Dendritic cell treated with granulocyte-macrophage colony-stimulating factor and Interleukin-4, amounts not matched to agents 40 ng/mL and 50 ng/mL, for 4 days (primary cell): ENCODE measurements at regions not wholly inside any gene's neighbourhood (a gene's known extent, or its start where the extent isn't known, plus 50 kb on each side); places are given as distances from the start of the nearest gene placed in this dataset.
A peak's percentile ranks its signal among the peaks of the same experiment; 100 is the strongest.
"Not testable (repeated sequence)": the region's sequence is repeated elsewhere in the genome, so short reads cannot be mapped to it uniquely, and the experiment has no call there.

Experiments used
- H3K27ac Mint-ChIP-seq: one replicate; pipeline ENCODE4 v1.8.0; 2022; ENCODE audit warnings: mild to moderate bottlenecking, mixed read lengths
- H3K27me3 Mint-ChIP-seq: one replicate; pipeline ENCODE4 v1.8.0; 2022; ENCODE audit warnings: mild to moderate bottlenecking, mixed read lengths
- H3K36me3 Mint-ChIP-seq: one replicate; pipeline ENCODE4 v1.8.0; 2022; ENCODE audit warnings: low read depth, mixed read lengths
- H3K4me1 Mint-ChIP-seq: one replicate; pipeline ENCODE4 v1.8.0; 2022; ENCODE audit warnings: low read depth, mixed read lengths
- H3K4me3 Mint-ChIP-seq: one replicate; pipeline ENCODE4 v1.8.0; 2022; ENCODE audit warnings: mild to moderate bottlenecking, moderate library complexity, mixed read lengths
- H3K9me3 Mint-ChIP-seq: one replicate; pipeline ENCODE4 v1.8.0; 2022; ENCODE audit warnings: mixed read lengths
- intact Hi-C: fragments of 100-400 bp; cut with micrococcal nuclease; formaldehyde crosslinking; loops from one replicate; pipeline ENCODE4 v1.15.0; 2022

DNA sequence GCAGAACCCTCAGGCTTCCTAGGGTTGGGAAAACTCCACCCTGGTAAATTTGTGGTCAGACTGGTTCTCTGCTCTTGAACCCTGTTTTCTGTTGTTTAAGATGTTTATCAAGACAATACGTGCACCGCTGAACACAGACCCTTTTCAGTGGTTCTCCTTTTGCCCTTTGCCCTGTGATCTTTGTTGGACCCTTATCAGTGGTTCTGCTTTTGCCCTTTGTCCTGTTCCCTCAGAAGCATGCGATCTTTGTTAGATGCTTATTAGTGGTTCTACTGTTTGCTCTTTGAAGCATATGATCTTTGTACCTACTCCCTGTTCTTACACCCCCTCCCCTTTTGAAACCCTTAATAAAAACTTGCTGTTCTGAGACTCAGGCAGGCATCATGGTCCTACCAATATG, 93.6 kb upstream of the CEP78 start:
- not testable (repeated sequence) for H3K4me3 Mint-ChIP-seq, H3K27me3 Mint-ChIP-seq, H3K27ac Mint-ChIP-seq
- Mint-ChIP-seq H3K36me3 (peaks cover 25% of the 10 kb centered on the region), H3K4me1 (peaks cover 37% of the 10 kb centered on the region), H3K9me3 (peaks cover 52% of the 10 kb centered on the region)
- intact Hi-C loops = loop anchor here (10.0 kb wide), 1 partner anchor 53 kb away; no protein-coding TSS in a partner anchor

DNA sequence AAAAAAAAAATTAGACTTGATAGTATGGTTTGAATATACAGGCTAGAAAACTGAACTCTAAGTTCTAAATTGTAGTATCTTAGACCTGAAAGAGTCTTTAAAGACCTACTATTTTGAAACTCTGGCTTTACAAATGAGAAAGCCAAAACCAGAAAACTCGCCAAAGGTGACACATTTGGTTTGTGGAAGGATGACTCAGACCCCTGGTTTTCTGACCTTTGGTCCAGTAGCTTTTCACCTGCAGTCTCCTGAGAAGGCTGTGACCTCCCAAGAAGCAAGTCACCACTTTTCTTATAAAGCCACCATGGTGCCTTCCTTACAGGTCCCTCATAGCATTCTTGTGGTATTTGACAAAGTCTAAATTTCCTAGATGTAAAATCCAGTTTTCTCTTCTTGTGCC, 102.1 kb upstream of the CEP78 start:
- Mint-ChIP-seq H3K9me3 (peaks cover 8% of the 10 kb centered on the region), H3K4me3 (no peak overlapping the region), H3K36me3 (peaks cover 5% of the 10 kb centered on the region), H3K27ac (no peak overlapping the region), H3K27me3 (no peaks in the 10 kb centered on the region), H3K4me1 (peaks cover 13% of the 10 kb centered on the region)
- intact Hi-C loops = no loop called here

DNA sequence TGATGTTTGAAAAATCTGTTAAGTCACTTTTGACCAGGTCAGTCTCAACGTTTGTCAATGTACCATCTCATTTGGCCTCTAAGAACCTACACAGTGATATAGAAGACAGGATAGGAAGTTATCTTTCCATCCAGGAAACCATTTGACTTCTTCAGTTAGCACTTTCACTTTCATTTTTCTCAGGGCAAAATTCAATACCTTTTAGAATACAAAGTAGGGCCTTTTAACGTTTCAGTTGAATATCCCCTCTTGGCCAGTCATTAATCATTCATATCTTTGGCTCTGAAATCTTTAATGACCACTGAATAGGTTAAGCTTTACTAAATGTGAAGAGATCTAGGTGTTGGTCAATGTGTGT, 101.1 kb upstream of the GNAQ start:
- intact Hi-C loops = no loop called here

DNA sequence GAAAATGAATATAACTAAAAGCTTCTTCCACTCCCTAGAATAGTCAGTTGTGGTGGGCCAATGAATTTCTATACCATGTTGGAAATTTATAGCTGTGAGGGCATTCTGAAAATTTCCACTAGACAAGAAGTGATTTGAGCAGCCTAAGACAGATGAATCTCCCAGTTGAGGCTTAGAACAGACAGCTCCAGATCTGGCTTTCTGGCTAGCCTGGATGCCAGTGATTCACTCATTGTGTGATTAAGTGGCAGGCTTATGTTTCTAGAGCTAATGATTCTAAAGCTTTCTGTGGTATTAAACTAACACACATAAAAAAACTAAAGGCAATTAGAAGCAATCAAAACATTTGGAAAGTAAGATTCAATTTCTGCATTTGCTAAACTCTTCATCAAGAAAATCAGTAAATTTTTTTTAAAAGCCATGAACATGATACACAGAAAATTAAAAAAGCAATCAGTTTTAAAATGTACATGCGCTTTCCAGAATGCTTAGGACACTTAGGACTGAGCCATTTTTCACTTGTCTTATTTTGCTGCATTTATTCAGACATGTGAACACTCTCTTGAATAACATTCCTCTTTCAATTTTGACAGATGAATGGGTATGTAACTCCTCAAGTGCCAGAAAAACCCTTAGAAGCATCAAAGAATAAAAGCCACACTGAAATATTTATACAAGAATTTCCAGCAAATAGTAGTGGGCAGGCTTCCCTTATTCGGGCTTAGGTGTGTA, 100.5 kb upstream of the GNAQ start:
- H3K9me3 Mint-ChIP-seq = no peaks in the 10 kb centered on the region
- no peak overlapping the region for H3K27ac Mint-ChIP-seq
- no peak overlapping the region for H3K4me3 Mint-ChIP-seq
- no peaks in the 10 kb centered on the region for H3K27me3 Mint-ChIP-seq
- peaks cover 13% of the 10 kb centered on the region for H3K4me1 Mint-ChIP-seq
- intact Hi-C loops = no loop called here
- H3K36me3 Mint-ChIP-seq = no peaks in the 10 kb centered on the region

More for the DNA sequence above, 101.1 kb upstream of the GNAQ start:
- Mint-ChIP-seq H3K9me3 (peaks cover 4% of the 10 kb centered on the region), H3K4me1 (peaks cover 13% of the 10 kb centered on the region), H3K27ac (no peak overlapping the region), H3K4me3 (no peak overlapping the region), H3K27me3 (no peaks in the 10 kb centered on the region), H3K36me3 (peaks cover 3% of the 10 kb centered on the region)

- Mint-ChIP-seq H3K36me3 (no peaks in the 10 kb centered on the region), H3K27me3 (peaks cover 3% of the 10 kb centered on the region), H3K4me1 (peaks cover 13% of the 10 kb centered on the region), H3K9me3 (no peaks in the 10 kb centered on the region), H3K27ac (no peak overlapping the region), H3K4me3 (no peak overlapping the region)
- intact Hi-C loops = no loop called here
These were observed 99.2 kb upstream of the GNAQ start for GRCh38 chr9:78130853-78131252.

GRCh38 chr9:78130004-78130403, 98.4 kb upstream of the GNAQ start:
- Mint-ChIP-seq H3K9me3 (no peaks in the 10 kb centered on the region), H3K36me3 (no peaks in the 10 kb centered on the region), H3K4me1 (peaks cover 13% of the 10 kb centered on the region), H3K4me3 (no peak overlapping the region), H3K27me3 (peaks cover 7% of the 10 kb centered on the region), H3K27ac (peak overlapping the region; percentile 60)
- intact Hi-C loops = no loop called here

DNA sequence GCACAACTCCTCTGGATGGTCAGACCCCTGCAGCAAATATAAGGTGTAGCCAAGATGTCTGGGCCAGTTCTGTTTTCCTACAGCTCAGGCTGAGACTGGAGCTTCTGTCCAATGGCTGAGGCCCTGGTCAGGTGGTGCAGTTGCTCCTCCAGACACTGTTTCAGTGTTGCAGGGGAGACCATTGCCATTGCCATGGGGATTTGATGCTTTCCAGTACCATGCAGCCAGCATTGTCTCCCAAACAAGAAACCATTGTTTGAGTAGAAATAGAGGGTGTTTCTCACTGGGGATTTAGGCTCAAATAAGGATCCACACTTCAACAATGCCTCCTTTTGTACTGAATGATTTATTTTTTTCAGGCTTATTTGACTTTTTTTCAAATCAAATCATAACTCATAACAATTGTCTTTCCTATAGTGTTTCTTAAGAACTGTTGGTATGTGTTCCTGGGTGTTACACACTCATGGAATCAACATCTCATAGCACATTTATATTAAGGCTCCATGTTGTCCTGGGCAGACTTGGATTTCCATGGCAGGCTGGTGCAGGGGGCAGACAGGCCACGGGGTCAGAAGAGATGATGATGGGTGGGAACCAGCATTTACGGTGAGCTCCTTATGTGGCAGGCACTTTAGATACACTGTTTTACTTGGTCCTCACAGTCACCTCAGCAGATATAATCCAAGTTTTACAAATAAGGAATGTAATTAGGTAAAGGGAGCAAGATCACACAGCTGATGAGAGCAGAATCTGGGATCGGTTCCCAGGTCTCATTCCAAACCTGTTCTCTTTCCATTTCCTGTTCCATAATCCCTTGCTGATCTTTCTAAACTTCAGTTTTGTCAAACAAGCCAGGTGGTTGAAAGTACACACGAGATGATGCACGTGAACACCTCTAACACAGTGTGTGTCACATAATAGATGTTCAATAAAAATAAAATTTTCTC, 95.9 kb upstream of the GNAQ start:
- Mint-ChIP-seq H3K36me3 (no peaks in the 10 kb centered on the region), H3K9me3 (peaks cover 10% of the 10 kb centered on the region), H3K4me1 (peaks cover 13% of the 10 kb centered on the region), H3K27ac (no peak overlapping the region), H3K4me3 (no peak overlapping the region), H3K27me3 (peaks cover 8% of the 10 kb centered on the region)
- intact Hi-C loops = loop anchor here (5.0 kb wide), 1 partner anchor 250 kb away; no protein-coding TSS in a partner anchor

DNA sequence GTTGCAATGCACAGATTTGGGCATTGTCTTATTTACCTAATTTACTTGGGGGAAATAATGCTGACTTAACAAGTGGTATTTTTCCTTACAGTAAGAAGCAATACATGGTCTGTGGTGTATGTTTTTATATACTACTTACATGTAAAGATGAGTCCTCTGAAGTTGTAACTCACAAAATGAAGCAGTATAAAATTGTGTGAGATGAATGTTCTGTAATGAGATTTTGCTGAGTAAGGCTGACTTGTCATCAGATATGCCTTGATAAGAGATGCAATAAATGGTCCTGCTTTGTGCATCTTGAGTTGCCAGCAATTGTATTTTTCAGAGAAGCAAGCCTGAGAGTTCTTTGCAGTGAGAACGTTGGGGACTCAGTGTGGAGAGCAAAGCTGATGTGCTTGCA, 92.2 kb upstream of the GNAQ start:
- H3K4me1 Mint-ChIP-seq = peaks cover 30% of the 10 kb centered on the region
- no peak overlapping the region for H3K4me3 Mint-ChIP-seq
- H3K36me3 Mint-ChIP-seq = no peaks in the 10 kb centered on the region
- H3K9me3 Mint-ChIP-seq = peaks cover 10% of the 10 kb centered on the region
- H3K27ac Mint-ChIP-seq = no peak overlapping the region
- peaks cover 8% of the 10 kb centered on the region for H3K27me3 Mint-ChIP-seq
- intact Hi-C loops = loop anchor here (5.0 kb wide), 4 partner anchors 88 to 692 kb away; no protein-coding TSS in a partner anchor

- H3K4me3 Mint-ChIP-seq = no peak overlapping the region
- no peaks in the 10 kb centered on the region for H3K36me3 Mint-ChIP-seq
- intact Hi-C loops = loop anchor here (5.0 kb wide), 4 partner anchors 90 to 690 kb away; no protein-coding TSS in a partner anchor
- H3K4me1 Mint-ChIP-seq = peaks cover 41% of the 10 kb centered on the region
- H3K27me3 Mint-ChIP-seq = peaks cover 13% of the 10 kb centered on the region
- peaks cover 10% of the 10 kb centered on the region for H3K9me3 Mint-ChIP-seq
- peak overlapping the region; percentile 2 for H3K27ac Mint-ChIP-seq
These were observed 91.0 kb upstream of the GNAQ start for GRCh38 chr9:78122631-78123030.

GRCh38 chr9:78121488-78121887, 89.9 kb upstream of the GNAQ start:
- H3K36me3 Mint-ChIP-seq = no peaks in the 10 kb centered on the region
- intact Hi-C loops = loop anchor here (1.0 to 5.0 kb wide), 6 partner anchors 87 to 689 kb away; no protein-coding TSS in a partner anchor
- no peak overlapping the region for H3K4me3 Mint-ChIP-seq
- peaks cover 41% of the 10 kb centered on the region for H3K4me1 Mint-ChIP-seq
- H3K9me3 Mint-ChIP-seq = peaks cover 10% of the 10 kb centered on the region
- H3K27ac Mint-ChIP-seq = peak overlapping the region; percentile 77
- H3K27me3 Mint-ChIP-seq = peaks cover 13% of the 10 kb centered on the region

DNA sequence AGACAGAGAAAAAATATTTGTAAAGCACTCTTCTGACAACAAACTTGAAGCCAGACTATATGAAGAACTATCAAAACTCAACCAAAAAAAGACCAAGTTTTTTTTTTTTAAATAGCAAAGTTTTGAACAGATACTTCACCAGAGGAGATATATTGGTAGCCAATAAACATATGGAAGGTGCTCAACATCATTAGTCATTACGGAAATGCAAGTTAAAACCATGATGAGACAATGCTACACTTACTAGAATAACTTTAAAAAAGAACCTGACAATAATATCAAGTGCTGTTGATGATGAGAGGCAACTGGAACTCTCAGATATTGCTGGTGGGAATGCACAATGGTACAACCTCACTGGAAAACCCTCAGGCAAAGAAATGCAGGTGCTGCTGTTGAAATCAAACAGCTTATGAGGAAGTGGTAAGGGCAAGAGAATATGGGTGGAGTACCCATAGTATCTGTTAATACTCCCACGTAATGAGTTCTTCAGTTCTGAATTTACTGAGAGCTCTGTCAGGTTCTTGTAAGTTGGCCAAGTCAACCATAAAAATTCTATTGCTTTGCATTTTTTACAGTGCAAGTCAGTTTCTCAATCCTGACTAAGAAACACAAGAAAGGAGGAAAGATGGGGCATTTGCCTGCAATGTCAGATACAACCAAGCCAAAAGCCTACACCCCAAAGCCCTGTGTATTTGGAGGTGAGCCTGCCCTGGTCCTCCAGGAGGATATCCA, 87.3 kb upstream of the GNAQ start:
- peak overlapping the region; percentile 75 for H3K27ac Mint-ChIP-seq
- H3K9me3 Mint-ChIP-seq = peaks cover 10% of the 10 kb centered on the region
- H3K4me1 Mint-ChIP-seq = peaks cover 47% of the 10 kb centered on the region
- no peaks in the 10 kb centered on the region for H3K36me3 Mint-ChIP-seq
- H3K27me3 Mint-ChIP-seq = peaks cover 7% of the 10 kb centered on the region
- intact Hi-C loops = no loop called here
- H3K4me3 Mint-ChIP-seq = no peak overlapping the region

GRCh38 chr9:78115073-78115472, 83.5 kb upstream of the GNAQ start:
- no peak overlapping the region for H3K27ac Mint-ChIP-seq
- no peak overlapping the region for H3K4me3 Mint-ChIP-seq
- intact Hi-C loops = no loop called here
- H3K9me3 Mint-ChIP-seq = peaks cover 9% of the 10 kb centered on the region
- peaks cover 40% of the 10 kb centered on the region for H3K4me1 Mint-ChIP-seq
- H3K36me3 Mint-ChIP-seq = no peaks in the 10 kb centered on the region
- peaks cover 9% of the 10 kb centered on the region for H3K27me3 Mint-ChIP-seq

- H3K36me3 Mint-ChIP-seq = no peaks in the 10 kb centered on the region
- peaks cover 9% of the 10 kb centered on the region for H3K9me3 Mint-ChIP-seq
- H3K27ac Mint-ChIP-seq = no peak overlapping the region
- H3K4me1 Mint-ChIP-seq = peaks cover 38% of the 10 kb centered on the region
- peaks cover 9% of the 10 kb centered on the region for H3K27me3 Mint-ChIP-seq
- no peak overlapping the region for H3K4me3 Mint-ChIP-seq
- intact Hi-C loops = loop anchor here (5.0 kb wide), 1 partner anchor 62 kb away; no protein-coding TSS in a partner anchor
These were observed 83.0 kb upstream of the GNAQ start for GRCh38 chr9:78114581-78114980.
